ENCODE measurements at regions not wholly inside any gene's neighbourhood (a gene's known extent, or its start where the extent isn't known, plus 50 kb on each side); places are given as distances from the start of the nearest gene placed in this dataset.
"Not testable (repeated sequence)": the region's sequence is repeated elsewhere in the genome, so short reads cannot be mapped to it uniquely, and the experiment has no call there.

- DNase-seq, result no peak
These were observed 1117.2 kb upstream of the MIR17HG start for GRCh38 chr13:90230311-90230710.

GRCh38 chr13:90232291-90232690 lies 1115.2 kb upstream of the MIR17HG start:
- DNase-seq, result no peak

GRCh38 chr13:90233933-90234672 lies 1113.4 kb upstream of the MIR17HG start:
- DNase-seq, result no peak

- no peak for DNase-seq
These were observed 1109.6 kb upstream of the MIR17HG start for GRCh38 chr13:90237852-90238251.

GRCh38 chr13:90238413-90238812 lies 1109.1 kb upstream of the MIR17HG start:
- no peak for DNase-seq

- no peak for DNase-seq
These were observed 1108.4 kb upstream of the MIR17HG start for GRCh38 chr13:90239130-90239529.

- no peak for DNase-seq
These were observed 1101.5 kb upstream of the MIR17HG start for GRCh38 chr13:90246005-90246404.

- no peak for DNase-seq
These were observed 1100.7 kb upstream of the MIR17HG start for GRCh38 chr13:90246687-90247345.

GRCh38 chr13:90253806-90254205 lies 1093.7 kb upstream of the MIR17HG start:
- DNase-seq, result no peak

GRCh38 chr13:90254437-90254836 lies 1093.0 kb upstream of the MIR17HG start:
- DNase-seq, result no peak

- no peak for DNase-seq
These were observed 1090.7 kb upstream of the MIR17HG start for GRCh38 chr13:90256746-90257145.

GRCh38 chr13:90258129-90258528 lies 1089.4 kb upstream of the MIR17HG start:
- DNase-seq, result no peak

- DNase-seq, result no peak
These were observed 1086.1 kb upstream of the MIR17HG start for GRCh38 chr13:90261343-90261742.

- no peak for DNase-seq
These were observed 1077.3 kb upstream of the MIR17HG start for GRCh38 chr13:90270226-90270625.

- DNase-seq, result no peak
These were observed 1075.1 kb upstream of the MIR17HG start for GRCh38 chr13:90272356-90272755.

- DNase-seq, result no peak
These were observed 1071.3 kb upstream of the MIR17HG start for GRCh38 chr13:90276216-90276615.

- DNase-seq, result not testable (repeated sequence)
These were observed 1069.3 kb upstream of the MIR17HG start for GRCh38 chr13:90278231-90278630.

- no peak for DNase-seq
These were observed 1065.8 kb upstream of the MIR17HG start for GRCh38 chr13:90281709-90282108.

GRCh38 chr13:90287521-90287920 lies 1060.0 kb upstream of the MIR17HG start:
- DNase-seq, result no peak

- no peak for DNase-seq
These were observed 1053.6 kb upstream of the MIR17HG start for GRCh38 chr13:90293793-90294361.

- no peak for DNase-seq
These were observed 1048.2 kb upstream of the MIR17HG start for GRCh38 chr13:90299238-90299637.

GRCh38 chr13:90300015-90300414 lies 1047.5 kb upstream of the MIR17HG start:
- DNase-seq, result no peak

GRCh38 chr13:90302107-90302506 lies 1045.4 kb upstream of the MIR17HG start:
- DNase-seq, result peak; percentile 26

GRCh38 chr13:90305796-90306195 lies 1041.7 kb upstream of the MIR17HG start:
- no peak for DNase-seq
